Lower leg skin (tissue), 3 donors: ENCODE measurements at regions not wholly inside any gene's neighbourhood (a gene's known extent, or its start where the extent isn't known, plus 50 kb on each side); places are given as distances from the start of the nearest gene placed in this dataset.

Source experiments
- POLR2A ChIP-seq, 2 donors: fragments of 450-650 bp; IDR thresholded peaks; one replicate each; pipeline ENCODE4 v1.6.1; 2016 to 2017; ENCODE audit warnings: antibody characterized with exemption in 2 of 2, mild to moderate bottlenecking in 1 of 2, moderate library complexity in 1 of 2
- TF ChIP-seq, protein P1 (sequence below), 3 donors: fragments of 450-650 bp; IDR thresholded peaks; one replicate each; pipeline ENCODE4 v1.5.1; 2016; ENCODE audit warnings: antibody characterized with exemption in 3 of 3, mild to moderate bottlenecking in 3 of 3, moderate library complexity in 2 of 3

DNA sequence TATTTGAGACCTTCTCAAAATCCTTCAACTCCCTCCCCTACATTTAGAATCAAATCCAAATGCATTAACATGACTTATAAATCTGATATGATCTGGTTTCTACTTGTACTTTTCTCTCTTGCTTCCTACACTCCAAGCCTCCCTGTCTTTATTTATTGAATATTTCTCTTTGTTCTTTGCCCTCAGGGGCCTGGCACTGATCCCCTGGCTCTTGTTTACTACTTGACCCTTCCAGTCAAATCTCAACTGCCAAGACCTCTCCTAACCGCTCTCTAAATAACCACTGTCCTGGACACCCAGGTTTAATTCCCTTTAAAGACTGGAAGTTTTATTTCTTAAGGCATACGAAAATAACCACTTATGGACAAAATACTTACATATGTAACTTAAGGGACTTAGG is 248.9 kb downstream of the CHRM3 start:
- TF ChIP-seq, protein P1, sequence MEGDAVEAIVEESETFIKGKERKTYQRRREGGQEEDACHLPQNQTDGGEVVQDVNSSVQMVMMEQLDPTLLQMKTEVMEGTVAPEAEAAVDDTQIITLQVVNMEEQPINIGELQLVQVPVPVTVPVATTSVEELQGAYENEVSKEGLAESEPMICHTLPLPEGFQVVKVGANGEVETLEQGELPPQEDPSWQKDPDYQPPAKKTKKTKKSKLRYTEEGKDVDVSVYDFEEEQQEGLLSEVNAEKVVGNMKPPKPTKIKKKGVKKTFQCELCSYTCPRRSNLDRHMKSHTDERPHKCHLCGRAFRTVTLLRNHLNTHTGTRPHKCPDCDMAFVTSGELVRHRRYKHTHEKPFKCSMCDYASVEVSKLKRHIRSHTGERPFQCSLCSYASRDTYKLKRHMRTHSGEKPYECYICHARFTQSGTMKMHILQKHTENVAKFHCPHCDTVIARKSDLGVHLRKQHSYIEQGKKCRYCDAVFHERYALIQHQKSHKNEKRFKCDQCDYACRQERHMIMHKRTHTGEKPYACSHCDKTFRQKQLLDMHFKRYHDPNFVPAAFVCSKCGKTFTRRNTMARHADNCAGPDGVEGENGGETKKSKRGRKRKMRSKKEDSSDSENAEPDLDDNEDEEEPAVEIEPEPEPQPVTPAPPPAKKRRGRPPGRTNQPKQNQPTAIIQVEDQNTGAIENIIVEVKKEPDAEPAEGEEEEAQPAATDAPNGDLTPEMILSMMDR (IDR thresholded peaks at IDR 0.05): no peak
- no peak for TF ChIP-seq POLR2A (IDR thresholded peaks at IDR 0.05)
